ENCODE measurements at regions not wholly inside any gene's neighbourhood (a gene's known extent, or its start where the extent isn't known, plus 50 kb on each side); places are given as distances from the start of the nearest gene placed in this dataset.
"Not testable (repeated sequence)": the region's sequence is repeated elsewhere in the genome, so short reads cannot be mapped to it uniquely, and the experiment has no call there.

- TF ChIP-seq, protein P1, sequence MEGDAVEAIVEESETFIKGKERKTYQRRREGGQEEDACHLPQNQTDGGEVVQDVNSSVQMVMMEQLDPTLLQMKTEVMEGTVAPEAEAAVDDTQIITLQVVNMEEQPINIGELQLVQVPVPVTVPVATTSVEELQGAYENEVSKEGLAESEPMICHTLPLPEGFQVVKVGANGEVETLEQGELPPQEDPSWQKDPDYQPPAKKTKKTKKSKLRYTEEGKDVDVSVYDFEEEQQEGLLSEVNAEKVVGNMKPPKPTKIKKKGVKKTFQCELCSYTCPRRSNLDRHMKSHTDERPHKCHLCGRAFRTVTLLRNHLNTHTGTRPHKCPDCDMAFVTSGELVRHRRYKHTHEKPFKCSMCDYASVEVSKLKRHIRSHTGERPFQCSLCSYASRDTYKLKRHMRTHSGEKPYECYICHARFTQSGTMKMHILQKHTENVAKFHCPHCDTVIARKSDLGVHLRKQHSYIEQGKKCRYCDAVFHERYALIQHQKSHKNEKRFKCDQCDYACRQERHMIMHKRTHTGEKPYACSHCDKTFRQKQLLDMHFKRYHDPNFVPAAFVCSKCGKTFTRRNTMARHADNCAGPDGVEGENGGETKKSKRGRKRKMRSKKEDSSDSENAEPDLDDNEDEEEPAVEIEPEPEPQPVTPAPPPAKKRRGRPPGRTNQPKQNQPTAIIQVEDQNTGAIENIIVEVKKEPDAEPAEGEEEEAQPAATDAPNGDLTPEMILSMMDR (conservative IDR thresholded peaks at IDR 0.05; ENCODE audit: low read length), result not testable (repeated sequence)
- TF ChIP-seq EZH2phosphoT487 (IDR thresholded peaks at IDR 0.05; ENCODE audit: borderline replicate concordance, low read depth, low read length), result not testable (repeated sequence)
These were observed 156.2 kb downstream of the MSX2 start for GRCh38 chr5:174880412-174881200.
